Upper lobe of left lung (tissue), 4 donors: ENCODE measurements at regions not wholly inside any gene's neighbourhood (a gene's known extent, or its start where the extent isn't known, plus 50 kb on each side); places are given as distances from the start of the nearest gene placed in this dataset.

Source experiments
- CTCF ChIP-seq, 6 experiments: fragments of 450-650 bp in 4 of 6; fragments of 200-600 bp in 2 of 6; sonication (generic) in 2 of 6; IDR thresholded peaks; one replicate each; pipeline ENCODE4 v1.5.1; 2016 to 2019; ENCODE audit warnings: antibody characterized with exemption in 6 of 6
- POLR2A ChIP-seq, 4 donors: fragments of 450-650 bp; IDR thresholded peaks; one replicate each; pipeline ENCODE4 v1.5.1; 2016 to 2017; ENCODE audit warnings: antibody characterized with exemption in 4 of 4, mild to moderate bottlenecking in 2 of 4
- POLR2AphosphoS5 ChIP-seq, 2 donors: sonication (generic); formaldehyde crosslinking; IDR thresholded peaks; one replicate each; pipeline ENCODE4 v1.5.1; 2017; ENCODE audit warnings: antibody characterized with exemption in 2 of 2

DNA sequence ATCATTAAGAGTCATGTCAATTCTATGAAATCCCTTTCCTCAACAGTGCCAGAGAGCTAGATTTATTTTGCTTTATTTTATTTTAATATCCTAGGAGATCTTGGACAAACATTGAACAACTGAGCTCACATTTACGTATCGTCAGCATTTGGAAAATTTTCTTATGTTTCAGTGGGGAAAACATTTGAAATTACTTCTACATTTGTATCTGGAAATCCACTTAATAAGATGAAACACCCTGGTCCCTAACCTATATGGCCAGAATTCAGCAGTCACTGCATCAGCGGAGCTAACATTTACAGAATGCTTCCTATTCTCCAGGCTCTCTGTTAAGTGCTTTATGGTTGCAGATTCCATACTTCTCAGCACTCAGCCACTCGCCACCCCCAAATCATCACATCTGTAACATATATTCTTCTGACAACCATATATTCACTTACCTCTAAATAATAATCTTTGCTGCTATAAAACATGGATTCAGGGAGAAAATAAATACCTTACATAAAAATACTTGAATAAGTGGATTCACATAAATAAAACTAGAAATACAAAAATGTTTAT is 773.9 kb downstream of the JRKL start:
- TF ChIP-seq CTCF (IDR thresholded peaks at IDR 0.05) (no peak), POLR2AphosphoS5 (IDR thresholded peaks at IDR 0.05) (no peak), POLR2A (IDR thresholded peaks at IDR 0.05) (no peak)
